Endodermal cell (in vitro differentiated cells): ENCODE measurements at regions not wholly inside any gene's neighbourhood (a gene's known extent, or its start where the extent isn't known, plus 50 kb on each side); places are given as distances from the start of the nearest gene placed in this dataset.

Experiments
- DNase-seq: peaks from one replicate; pipeline ENCODE4 v3.0.0-alpha.2; 2017
- H3K27ac ChIP-seq: 2 replicates; pipeline ENCODE4 v1.5.1; 2013; ENCODE audit warnings: mild to moderate bottlenecking, low read depth, low read length, moderate library complexity
- H3K27me3 ChIP-seq: 2 replicates; pipeline ENCODE4 v1.6.1; 2013; ENCODE audit warnings: mild to moderate bottlenecking, low read length, moderate library complexity; ENCODE audit not compliant: insufficient read depth, control insufficient read depth, poor library complexity, severe bottlenecking
- H3K36me3 ChIP-seq: 2 replicates; pipeline ENCODE4 v1.7.0; 2013; ENCODE audit warnings: mild to moderate bottlenecking, low read length, moderate library complexity; ENCODE audit not compliant: control insufficient read depth, insufficient read depth
- H3K4me1 ChIP-seq: one replicate; pipeline ENCODE4 v1.7.0; 2013; ENCODE audit warnings: low read length; ENCODE audit not compliant: control insufficient read depth, insufficient read depth
- H3K4me3 ChIP-seq: 2 replicates; pipeline ENCODE4 v1.5.1; 2013; ENCODE audit warnings: mild to moderate bottlenecking, low read length, moderate library complexity
- H3K9ac ChIP-seq: 2 replicates; pipeline ENCODE4 v1.6.1; 2013; ENCODE audit warnings: mild to moderate bottlenecking, low read length, moderate library complexity; ENCODE audit not compliant: poor library complexity, severe bottlenecking; ENCODE audit errors: extremely low read depth
- H3K9me3 ChIP-seq: 2 replicates; pipeline ENCODE4 v1.6.1; 2013; ENCODE audit warnings: mild to moderate bottlenecking, low read length, moderate library complexity; ENCODE audit not compliant: control insufficient read depth
- H3K27ac Mint-ChIP-seq: 2 replicates; pipeline ENCODE4 v1.8.0; 2020; ENCODE audit warnings: mixed read lengths
- H3K27me3 Mint-ChIP-seq: 2 replicates; pipeline ENCODE4 v1.8.0; 2021; ENCODE audit warnings: mild to moderate bottlenecking, mixed read lengths; ENCODE audit not compliant: insufficient read depth
- H3K36me3 Mint-ChIP-seq: 2 replicates; pipeline ENCODE4 v1.8.0; 2020; ENCODE audit warnings: low read depth, mixed read lengths
- H3K4me1 Mint-ChIP-seq: 2 replicates; pipeline ENCODE4 v1.8.0; 2020; ENCODE audit warnings: mixed read lengths
- H3K4me3 Mint-ChIP-seq: 2 replicates; pipeline ENCODE4 v1.8.0; 2020; ENCODE audit warnings: mild to moderate bottlenecking, moderate library complexity, mixed read lengths
- H3K9me3 Mint-ChIP-seq: 2 replicates; pipeline ENCODE4 v1.8.0; 2020; ENCODE audit warnings: mild to moderate bottlenecking, mixed read lengths
- CTCF ChIP-seq: fragments of 200-600 bp; sonication (generic); conservative IDR thresholded peaks from 2 replicates; pipeline ENCODE4 v1.5.0; 2021; ENCODE audit warnings: antibody characterized with exemption, mild to moderate bottlenecking
- WGBS, 2 experiments: methylation state at CpG; one replicate each; pipeline versions ENCODE4 v1.1.5 to v1.1.7; 2013; ENCODE audit warnings: missing lambda C conversion rate in 2 of 2, mixed read lengths in 1 of 2; ENCODE audit not compliant: insufficient coverage in 1 of 2, insufficient read length in 1 of 2; 5-methylcytosine and 5-hydroxymethylcytosine counted together

GRCh38 chr13:79062291-79062690 lies 343.8 kb downstream of the RBM26 start:
- no peak for DNase-seq
- no peak overlapping the region for H3K4me3 ChIP-seq
- no peaks in the 10 kb centered on the region for H3K9me3 ChIP-seq
- Mint-ChIP-seq H3K4me3 (no peak overlapping the region), H3K27me3 (peaks cover 2% of the 10 kb centered on the region), H3K4me1 (peaks cover 5% of the 10 kb centered on the region), H3K9me3 (no peaks in the 10 kb centered on the region), H3K36me3 (no peaks in the 10 kb centered on the region), H3K27ac (no peak overlapping the region)
- no peaks in the 10 kb centered on the region for H3K36me3 ChIP-seq
- peak; percentile 52 for TF ChIP-seq CTCF
- H3K27me3 ChIP-seq: no peaks in the 10 kb centered on the region
- no peaks in the 10 kb centered on the region for H3K4me1 ChIP-seq
- 20 to 84% methylated on average over 1 to 6 of the region's 6 CpGs for WGBS, 2 experiments
- no peak overlapping the region for H3K9ac ChIP-seq
- H3K27ac ChIP-seq: no peak overlapping the region

GRCh38 chr13:79060216-79060615 lies 345.8 kb downstream of the RBM26 start:
- no peak overlapping the region for H3K27ac Mint-ChIP-seq
- H3K4me1 Mint-ChIP-seq: peaks cover 5% of the 10 kb centered on the region
- H3K9me3 Mint-ChIP-seq: no peaks in the 10 kb centered on the region
- Histone ChIP-seq H3K36me3 (no peaks in the 10 kb centered on the region), H3K27ac (no peak overlapping the region), H3K4me1 (no peaks in the 10 kb centered on the region), H3K27me3 (no peaks in the 10 kb centered on the region), H3K9me3 (no peaks in the 10 kb centered on the region), H3K4me3 (no peak overlapping the region), H3K9ac (no peak overlapping the region)
- peak; percentile 69 for TF ChIP-seq CTCF
- H3K36me3 Mint-ChIP-seq: no peaks in the 10 kb centered on the region
- H3K4me3 Mint-ChIP-seq: no peak overlapping the region
- peaks cover 2% of the 10 kb centered on the region for H3K27me3 Mint-ChIP-seq
- DNase-seq: no peak
- 94% methylated on average over 1 of the region's 1 CpG; no CpG with 5 or more reads in 1 of the 2 experiments for WGBS, 2 experiments

- no peak overlapping the region for H3K4me3 Mint-ChIP-seq
- no peaks in the 10 kb centered on the region for H3K36me3 Mint-ChIP-seq
- peak; percentile 64 for TF ChIP-seq CTCF
- Histone ChIP-seq H3K9me3 (no peaks in the 10 kb centered on the region), H3K36me3 (no peaks in the 10 kb centered on the region), H3K4me3 (no peak overlapping the region), H3K27me3 (no peaks in the 10 kb centered on the region), H3K9ac (no peak overlapping the region), H3K27ac (no peak overlapping the region), H3K4me1 (no peaks in the 10 kb centered on the region)
- DNase-seq: peak; percentile 57
- peaks cover 3% of the 10 kb centered on the region for H3K27me3 Mint-ChIP-seq
- H3K9me3 Mint-ChIP-seq: no peaks in the 10 kb centered on the region
- H3K27ac Mint-ChIP-seq: no peak overlapping the region
- WGBS, 2 experiments: 84 to 100% methylated on average over 1 to 6 of the region's 6 CpGs
- peaks cover 5% of the 10 kb centered on the region for H3K4me1 Mint-ChIP-seq
Measured at GRCh38 chr13:79056706-79057105, 349.3 kb downstream of the RBM26 start.
